GM21528 (cell line): ENCODE measurements at regions not wholly inside any gene's neighbourhood (a gene's known extent, or its start where the extent isn't known, plus 50 kb on each side); places are given as distances from the start of the nearest gene placed in this dataset.

Source experiments
- ATAC-seq: cut with Tn5 transposase; IDR thresholded peaks from one replicate; pipeline ENCODE4 v1.9.1; 2021; ENCODE audit warnings: mild to moderate bottlenecking, moderate library complexity; ENCODE audit not compliant: unreplicated experiment, low FRiP score

DNA sequence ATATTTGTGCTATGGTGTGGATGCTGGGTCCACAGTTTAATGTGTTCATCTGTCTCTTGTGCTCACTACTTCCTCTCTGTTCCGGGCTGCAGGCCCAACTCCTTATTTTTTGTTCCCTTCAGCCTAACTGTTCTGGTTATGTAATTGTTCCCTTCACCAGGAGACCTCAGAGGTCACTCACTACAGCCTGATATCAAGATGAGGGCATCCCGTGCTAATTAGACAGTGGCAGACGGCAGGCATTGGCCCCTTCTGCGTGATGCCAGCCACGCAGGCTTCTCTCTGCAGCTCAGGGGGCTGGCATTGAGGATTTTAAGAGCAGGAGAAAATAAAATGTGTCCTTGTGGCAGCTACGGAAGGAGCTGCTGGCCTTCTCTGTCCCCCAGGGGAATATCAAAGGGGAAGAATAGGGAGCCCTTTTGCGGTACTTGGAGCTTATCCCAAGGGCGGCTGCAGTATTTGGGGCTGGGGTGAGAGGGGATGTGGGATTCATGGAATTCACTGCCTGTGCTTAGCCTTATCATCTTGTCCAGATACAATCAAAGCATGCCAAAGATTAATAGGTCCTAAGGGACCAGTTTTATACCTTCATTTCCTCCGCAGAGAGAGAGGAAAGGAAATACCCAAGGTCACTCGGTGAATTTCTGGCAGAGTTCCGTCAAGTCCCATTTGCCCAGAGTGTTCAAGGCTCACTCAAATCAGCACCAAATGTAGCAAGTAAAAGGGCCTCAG lies 53.3 kb upstream of the TRIB2 start:
- ATAC-seq = no peak

DNA sequence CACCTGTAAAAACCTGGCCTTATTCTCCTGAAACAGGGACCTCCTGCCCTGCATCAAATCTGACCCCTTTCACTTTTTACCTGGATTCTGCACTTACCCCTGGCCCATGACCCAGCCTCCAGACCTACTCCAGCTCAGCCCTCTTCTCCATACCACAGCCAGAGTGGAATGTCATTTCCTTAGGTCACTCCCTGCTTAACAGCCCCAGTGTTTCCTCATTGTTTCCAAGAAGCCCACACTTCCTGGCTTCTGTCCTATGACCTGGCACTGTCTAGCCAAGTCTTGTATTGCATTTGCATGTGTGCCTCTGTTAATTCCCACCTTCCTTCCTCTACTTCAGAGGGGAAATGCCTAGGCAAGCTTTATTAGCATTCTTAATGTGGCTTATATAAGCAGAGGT lies 51.4 kb upstream of the TRIB2 start:
- ATAC-seq = no peak

DNA sequence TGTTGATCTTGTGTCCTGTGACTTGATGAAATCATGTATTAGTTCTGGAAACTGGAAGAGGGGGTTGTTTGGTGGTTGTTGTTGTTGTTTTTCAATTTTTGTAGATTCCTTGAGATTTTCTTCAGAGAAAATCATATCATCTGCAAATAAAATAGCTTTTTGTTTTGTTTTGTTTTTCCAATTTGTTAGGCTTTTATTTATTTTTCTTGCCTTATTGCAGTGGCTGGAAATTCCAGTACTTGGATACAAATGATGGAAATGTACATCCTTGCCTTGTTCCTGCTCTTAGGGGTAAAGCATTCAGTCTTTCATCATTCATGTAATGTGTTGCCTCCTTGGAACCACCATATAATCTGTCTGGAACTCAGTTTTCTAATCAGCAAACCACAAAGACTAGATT lies 50.3 kb upstream of the TRIB2 start:
- ATAC-seq = no peak
